NCI-H748 treated with DMSO at 0.1 percent for 48 hours (cell line): ENCODE measurements at regions not wholly inside any gene's neighbourhood (a gene's known extent, or its start where the extent isn't known, plus 50 kb on each side); places are given as distances from the start of the nearest gene placed in this dataset.
A peak's percentile ranks its signal among the peaks of the same experiment; 100 is the strongest.

Experiments
- DNase-seq: peaks from one replicate; lab custom pipeline; 2025; lab: John Stamatoyannopoulos, UW

DNA sequence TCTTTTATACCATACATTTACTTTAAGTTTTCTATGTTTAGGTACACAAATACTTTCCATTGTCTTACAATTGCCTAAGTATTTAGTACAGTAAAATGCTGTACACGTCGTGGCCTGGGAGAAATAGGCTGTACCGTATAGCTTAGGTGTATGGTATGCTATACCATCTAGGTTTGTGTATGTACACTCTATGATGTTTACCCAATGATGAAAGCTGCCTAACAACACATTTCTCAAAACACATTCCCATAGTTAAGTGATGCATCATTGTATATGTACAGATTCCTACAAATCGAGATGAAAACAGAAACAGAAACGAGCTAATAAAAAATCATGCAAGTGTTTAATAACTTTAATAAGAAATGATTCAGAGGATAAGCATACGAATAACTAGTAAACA, 51.6 kb downstream of the SPANXA2 start:
- no peak for DNase-seq

DNA sequence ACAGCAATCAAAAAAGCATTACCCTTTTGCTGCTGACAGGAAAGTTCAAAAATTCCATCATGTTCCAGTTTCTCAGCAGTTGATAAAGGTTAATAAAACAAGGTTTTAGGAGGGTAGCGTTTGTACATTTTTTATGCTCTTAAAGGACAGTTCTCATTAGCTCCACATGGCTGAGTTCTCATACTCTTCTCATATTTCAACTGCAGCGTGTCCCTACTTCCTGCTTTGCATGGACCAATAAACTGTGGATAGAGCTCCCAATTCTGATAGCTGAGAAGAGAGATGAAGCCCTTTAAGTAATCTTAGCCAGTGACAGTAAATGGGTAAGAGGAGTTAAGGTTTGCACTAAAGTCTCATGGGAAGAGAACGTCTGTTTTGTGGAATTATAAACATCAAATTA, 53.5 kb downstream of the SPANXA2 start:
- DNase-seq: peak; percentile 45
